Activated CD4-positive, alpha-beta T cell treated with anti-CD3 and anti-CD28 coated beads for 24 hours (primary cell): ENCODE measurements at regions not wholly inside any gene's neighbourhood (a gene's known extent, or its start where the extent isn't known, plus 50 kb on each side); places are given as distances from the start of the nearest gene placed in this dataset.

Experiments used
- DNase-seq, 2 donors: peaks; one replicate each; pipeline ENCODE4 v3.0.0-alpha.2; 2020; ENCODE audit warnings: low read depth in 2 of 2

DNA sequence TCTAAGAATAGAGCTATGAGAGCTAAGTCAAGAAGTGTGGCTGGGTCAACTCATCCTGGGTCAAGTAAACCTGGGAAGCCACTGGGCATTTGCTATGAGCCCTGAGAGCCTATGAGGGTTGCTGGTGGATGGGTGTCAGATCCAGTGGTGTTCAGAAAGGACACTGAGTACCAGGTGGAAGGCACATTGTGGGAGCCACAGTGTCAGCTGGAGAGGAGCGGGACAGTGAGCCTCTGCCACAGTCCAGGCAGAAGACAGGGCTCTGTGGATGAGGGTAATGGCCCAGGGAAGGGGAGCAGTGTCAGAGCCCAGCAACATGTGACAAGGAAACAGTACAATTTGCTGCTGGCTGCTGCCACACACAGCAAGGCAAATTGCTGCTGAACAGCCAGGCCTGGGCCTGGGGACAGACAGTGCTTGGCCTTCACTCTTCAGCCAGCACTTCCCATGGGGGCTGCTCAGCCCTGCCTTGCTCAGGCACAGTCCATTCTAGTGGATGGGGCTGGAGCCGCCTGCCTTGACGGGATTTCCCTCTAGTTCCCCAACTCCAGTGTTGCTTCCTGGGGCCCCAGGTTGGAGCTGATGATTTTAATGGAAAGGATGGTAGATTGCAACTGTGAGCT is 90.9 kb upstream of the CHST15 start:
- DNase-seq, result no peak

DNA sequence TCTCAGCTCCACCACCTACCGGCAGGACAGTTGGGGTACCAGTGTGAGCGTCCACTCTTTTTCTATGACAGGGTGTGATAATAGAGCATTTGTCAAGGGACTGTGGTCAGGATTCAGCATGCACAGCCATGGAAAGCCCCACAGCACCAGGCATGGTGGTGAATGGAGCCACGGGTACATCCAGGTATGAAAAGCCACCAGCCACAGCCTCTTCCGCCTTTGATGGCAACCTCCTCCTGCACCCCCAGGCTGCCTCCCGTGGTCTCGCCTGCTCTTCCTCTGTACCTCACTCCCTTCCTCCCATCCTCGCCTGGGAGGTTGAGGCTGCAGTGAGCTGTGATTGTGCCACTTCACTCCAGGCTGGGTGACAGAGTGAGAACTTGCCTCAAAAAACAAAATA is 90.2 kb upstream of the CHST15 start:
- no peak for DNase-seq

DNA sequence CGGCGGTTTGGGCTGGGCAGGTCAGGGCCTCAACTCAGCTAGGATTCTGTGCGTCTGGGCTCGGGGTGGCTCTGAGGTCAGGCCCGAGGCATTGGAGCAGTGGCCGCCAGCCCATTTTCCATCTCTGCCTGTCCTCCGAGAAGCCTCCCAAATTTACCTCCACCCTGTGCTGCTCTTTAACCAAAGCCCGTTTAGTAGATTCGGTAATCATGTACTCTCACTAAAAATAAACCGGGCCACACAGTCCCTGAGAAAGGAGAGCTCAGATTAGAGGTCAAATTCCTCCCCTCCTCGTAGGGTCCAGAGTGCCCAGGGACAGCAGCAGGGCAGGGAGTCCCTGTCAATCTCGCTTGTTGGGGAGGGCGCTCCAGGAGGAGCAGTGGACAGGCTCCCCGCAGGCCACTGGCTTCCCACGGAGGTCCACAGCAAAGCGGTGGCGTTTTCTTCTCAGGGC is 88.7 kb upstream of the CHST15 start:
- DNase-seq, result no peak

DNA sequence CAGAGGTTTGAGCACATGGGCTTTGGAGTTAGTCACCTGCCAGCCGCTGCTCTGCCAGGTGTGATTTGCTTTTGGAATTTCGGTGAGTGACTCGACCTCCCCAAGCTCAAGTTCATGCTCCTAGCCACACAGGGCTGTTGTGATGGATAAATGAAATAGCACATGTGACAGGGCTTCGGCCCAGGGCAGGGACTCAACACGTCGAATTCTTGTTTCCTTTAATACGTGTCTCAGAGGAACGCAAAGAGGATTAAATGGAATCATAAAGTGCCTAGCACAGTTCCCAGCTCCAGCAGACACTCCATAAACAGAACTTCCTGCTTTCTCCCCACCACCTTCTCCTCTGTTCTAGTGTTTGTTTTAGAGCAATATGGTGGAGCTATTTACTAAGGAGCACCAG is 88.3 kb upstream of the CHST15 start:
- DNase-seq, result no peak

DNA sequence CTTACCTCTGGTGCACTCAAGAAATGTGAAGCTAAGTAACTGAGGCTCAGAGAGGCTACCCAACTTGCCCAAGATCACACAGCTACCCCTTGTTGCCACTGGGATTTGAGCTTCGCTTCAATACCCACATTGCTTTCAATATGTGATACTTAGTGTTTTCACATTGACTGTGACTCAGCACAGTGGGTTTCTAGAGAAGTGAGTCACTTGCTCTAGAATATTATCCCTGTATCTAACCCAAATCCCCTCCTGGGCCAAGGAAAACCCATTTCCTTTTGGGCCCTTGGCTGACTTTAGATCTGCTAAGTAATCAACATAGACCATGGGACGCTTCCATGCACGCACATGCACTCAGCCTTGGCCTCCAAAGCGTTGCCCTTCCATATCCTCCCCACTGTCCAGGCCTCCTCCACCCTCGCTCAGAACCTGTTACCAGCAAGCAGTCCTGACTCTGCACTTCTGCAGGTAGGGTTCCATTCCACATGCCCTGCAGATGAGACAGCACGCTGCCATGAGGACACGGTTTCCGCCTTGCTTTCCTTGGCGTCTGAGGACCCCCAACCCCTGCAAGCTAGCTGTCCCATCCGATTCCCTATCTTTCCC is 87.7 kb upstream of the CHST15 start:
- no peak for DNase-seq

DNA sequence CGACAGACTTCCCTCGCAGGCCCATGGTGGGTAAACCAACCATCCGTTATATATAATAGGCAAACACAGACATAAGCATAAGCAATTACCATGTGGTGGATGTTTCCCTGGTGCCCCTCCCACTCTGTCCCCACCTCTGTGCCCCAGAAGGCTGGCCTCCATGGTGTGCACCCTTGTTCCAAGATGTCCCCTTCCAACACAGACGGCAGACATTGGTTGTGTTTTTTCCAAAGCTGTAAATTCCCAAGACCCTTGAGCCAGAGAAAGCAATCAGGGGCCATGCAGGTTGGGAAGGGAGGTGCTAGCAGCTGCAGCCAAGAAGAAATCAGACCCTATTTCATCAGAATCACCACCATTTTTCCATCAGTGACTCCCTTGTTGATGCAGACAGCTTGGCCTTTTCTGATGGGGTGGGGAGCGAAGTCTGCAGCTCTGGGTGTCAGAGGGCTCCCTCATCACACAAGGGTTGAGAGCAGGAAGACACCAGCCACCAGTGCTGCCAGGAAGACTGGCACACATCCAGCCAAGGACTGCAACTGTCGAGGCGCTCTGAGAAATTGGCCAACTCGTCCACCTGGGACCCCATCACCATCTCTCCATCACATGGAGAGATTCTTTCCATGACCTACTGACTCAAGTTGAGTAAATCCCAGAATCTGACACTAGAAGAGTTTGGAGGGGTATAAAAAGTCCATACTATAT is 86.8 kb upstream of the CHST15 start:
- DNase-seq, result no peak

DNA sequence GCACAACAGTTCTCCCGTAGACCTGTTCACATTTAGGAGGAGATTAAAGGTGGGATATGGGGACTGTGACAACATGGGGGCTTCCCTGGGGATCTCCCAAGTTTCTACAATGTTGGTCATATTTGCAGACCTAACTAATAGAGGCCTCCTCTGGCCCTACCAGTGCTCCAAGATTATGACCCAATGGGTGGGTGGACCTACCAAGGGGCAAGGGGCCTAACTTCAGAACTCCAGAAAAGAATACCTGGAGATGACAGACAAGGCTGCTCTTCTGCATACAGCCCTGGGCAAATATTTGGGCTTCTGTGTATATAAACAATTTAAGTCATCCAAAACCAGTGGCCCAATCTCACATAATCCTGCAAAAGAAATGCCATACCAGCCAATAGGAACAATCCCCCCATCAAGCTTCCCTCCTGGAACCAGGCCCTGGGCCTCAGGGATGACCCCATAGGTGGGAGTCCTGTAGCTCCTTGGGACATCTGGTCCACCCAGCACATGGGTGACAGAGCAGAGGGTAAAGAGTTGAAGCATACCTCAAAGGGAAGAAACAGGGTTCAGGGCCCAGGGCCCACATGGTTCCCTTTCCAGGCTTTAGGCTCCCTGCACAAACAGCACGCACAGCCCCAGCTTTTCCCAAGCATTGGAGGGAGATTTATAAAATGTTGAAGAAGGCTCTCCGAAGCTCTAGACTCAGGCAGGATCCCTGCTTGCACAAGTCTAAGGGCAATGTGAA is 86.1 kb upstream of the CHST15 start:
- DNase-seq, result no peak

DNA sequence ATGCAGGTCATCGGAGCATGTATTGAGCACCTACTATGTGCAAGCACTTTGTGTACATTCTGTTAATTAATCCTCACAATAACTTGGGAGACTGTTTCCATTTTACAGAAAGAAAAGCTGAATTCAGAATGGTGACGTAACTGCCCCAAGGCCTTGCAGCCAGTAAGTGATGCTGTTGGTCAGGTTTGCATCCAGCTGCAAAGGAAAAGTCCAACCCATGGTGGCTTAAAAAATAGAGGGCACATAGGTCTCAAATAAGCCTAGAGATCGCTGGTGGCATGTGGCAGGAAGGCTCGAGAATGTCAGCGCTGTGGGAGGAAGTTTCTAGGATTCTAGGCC is 83.8 kb upstream of the CHST15 start:
- no peak for DNase-seq

DNA sequence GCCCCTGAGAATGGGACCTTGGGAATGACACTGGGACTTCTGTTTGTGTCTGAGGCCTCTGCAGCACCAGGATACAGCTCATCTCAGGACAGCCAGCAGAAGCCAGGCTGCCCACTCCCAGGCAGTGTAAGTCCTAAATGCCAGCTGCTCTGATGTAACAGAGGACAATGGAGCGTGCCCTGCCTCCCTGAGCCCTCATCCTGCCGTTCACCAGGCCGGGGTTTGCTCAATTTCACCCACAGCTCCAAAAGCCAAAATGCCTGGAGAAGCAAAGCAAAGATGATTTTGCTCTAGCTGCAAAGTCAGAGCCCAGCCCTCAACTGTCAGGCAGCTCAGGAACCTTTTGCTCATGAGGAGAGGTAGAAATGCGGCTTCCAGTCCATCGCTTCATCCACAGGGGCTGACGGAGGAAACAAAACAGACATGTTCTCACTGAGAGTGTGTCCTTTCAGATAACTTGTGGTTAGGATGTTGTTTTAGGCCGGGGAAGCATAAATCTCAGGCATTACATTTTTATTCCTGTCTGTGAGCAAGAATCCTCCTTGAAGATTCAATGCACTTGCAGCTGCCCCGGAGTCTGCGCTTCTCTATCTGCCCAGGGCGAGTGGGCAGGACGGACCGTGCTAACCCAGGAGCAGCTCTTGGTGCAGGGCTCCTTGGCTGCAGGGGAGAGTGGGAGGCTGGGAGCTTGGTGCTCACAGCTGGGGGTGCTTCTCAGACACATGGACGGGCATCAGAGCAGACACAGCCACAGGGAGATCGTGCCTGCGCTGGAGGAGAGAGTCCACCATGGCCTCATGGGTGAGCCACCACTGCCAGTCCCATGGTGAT is 83.2 kb upstream of the CHST15 start:
- DNase-seq, result no peak

DNA sequence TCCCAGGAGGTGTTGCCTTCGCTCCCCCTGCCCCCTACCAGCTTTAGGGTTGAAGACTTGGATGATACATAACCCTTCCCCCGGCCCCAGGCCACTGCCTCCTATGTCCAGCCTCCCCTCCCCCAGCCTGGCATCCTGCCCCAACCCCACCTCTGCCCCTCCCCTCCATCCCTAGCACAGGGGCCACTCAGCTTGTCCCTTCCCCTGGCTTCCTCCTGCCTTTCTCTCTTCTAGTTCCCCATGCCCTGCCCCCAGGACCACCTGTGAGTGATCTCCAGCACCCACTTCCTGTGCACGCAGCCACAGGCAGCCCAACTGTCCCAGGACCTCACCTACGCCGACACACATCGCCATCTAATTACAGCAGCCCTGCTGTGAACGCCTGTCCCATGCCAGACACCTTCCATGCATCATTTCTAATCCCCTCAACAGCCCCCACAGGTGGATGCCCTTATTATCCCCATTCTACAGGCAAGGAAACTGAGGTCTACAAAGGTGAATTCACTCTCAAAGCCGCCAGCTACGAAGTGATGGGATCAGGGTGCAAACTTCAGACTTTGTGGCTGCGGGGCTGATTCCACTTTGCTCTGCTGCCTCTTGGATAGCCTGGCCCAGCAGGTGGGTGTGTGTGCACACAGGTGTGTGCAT is 82.4 kb upstream of the CHST15 start:
- DNase-seq, result no peak

DNA sequence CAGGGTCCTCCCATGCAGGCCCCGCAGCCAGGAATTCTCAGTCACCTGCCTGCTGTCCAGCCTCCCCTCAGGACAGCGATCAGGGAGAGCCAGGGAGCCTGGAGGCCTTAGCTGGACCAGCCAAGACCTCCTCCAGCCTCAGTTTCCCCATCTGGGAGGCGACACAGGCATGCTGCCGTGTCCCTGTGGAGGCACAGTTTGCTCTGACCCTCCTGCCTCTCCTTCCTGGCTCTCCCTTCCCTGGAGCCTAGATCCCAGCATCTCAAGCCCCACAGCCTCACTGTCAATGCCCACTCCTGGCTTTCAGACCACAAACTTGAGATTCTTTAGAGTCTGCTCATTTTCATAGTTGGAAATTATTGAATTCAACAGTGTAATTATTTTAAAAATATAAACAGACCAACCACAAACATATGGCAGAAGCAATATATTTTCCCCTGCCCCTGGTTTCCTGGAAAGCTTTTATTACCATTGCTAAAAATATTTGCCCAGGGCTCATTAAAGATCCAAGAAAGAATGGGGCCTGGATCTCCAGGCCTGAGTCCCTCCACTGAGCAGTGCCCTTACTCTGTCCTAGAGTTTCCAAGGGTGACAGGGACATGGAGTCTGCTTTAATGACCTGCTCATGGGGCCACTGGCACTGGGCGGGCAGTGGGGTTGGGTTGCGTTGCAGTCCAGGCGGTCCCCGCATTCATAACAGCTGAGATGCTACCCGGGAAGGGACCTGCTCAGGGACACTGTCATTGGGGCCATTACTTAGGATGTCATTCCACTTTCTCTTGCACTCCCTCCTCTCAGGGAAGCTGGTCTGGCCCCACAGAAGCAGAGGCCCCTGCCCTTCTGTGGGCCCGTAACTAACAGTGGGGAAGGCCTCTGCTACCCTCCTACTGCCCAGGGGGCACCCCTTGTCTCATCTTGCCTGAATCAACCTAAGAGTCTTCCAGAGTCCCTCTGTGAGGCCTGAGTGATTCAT is 81.6 kb upstream of the CHST15 start:
- no peak for DNase-seq

DNA sequence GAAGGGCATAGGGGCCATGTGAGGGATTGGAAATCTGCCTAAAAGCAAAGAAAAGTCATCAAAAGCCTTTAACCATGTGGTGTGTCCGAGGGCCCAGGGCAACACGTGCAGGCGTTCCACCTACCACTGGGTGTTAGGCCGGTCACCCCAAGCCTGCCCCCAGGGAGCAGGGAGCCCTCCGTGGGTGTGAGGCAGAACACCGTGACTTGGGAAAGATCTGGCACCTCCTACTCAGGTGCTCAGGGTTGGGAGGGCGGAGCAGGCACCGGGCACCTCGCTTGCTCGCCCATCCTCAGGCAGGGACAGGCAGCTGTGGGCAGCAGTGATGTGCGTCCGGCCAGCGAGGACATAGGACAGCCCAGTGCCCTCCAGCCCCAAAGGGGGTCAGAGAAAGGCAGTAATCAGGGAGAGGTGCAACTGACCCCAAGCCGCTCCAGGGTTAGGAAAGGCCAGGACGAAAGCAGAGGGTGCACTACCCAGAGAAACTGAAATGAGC is 80.7 kb upstream of the CHST15 start:
- no peak for DNase-seq

DNA sequence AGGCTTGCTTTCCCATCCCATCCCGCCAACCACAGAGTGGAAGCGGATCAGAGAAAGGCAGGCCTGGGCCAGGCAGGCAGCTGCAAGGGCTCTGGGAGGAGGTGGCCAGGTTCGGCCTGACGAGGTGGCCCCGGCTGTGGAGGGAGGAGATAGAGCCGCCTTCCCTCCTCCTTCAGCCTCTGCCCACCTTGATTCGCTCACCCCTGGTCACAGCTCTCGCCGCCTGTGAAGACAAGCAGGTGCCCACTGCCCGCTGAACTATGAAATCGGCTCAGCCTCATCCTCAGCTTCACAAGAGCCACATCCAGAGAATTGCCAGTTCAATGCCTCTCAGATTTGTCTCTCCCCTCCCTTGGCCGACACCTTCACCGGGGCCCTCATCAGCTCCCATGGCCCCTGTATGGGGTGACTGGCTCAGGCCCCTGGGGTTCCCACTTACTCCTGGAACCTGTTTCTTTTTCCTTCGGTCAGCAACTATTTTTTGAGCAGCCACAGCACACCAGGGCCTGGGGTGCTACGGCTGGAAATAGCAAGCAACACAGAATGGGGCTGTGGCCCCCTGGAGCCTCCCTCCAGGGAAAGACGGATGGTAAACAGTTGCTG is 80.0 kb upstream of the CHST15 start:
- no peak for DNase-seq

DNA sequence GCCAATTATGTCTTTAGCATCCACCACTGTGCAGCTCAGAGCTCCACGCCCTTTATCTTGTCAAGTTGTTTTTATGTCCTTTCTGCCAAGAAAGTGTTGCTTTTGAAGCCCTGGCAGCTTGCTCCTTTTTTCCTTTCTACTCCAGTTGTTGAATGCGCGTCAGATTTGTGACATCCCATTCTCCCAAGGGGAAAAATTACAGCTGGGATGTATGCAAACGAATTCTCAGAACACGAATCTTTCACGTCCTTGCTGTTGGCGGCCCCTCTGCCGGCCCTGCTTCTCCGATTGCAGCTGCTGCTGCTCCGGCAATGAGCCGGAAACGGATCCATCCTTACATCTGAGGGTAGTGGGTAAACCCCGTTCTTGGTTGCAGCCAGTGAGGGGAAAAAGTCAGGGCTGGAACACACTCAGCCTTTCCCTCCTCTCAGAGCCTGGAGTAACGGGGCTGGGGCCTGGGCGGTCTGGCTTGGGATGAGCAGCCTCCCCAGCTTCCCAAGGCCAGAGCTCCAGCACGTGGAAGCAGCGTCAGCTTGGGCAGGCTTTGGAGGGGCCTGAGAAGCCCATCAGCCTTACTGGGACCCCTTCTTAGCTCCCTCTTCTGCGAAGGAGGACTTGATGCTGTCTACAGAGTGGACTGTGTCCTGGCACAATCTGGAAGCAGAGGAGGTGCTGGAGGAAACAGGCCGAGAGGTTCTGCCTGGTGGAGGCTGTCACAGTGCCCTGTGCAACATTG is 79.0 kb upstream of the CHST15 start:
- DNase-seq, result no peak

DNA sequence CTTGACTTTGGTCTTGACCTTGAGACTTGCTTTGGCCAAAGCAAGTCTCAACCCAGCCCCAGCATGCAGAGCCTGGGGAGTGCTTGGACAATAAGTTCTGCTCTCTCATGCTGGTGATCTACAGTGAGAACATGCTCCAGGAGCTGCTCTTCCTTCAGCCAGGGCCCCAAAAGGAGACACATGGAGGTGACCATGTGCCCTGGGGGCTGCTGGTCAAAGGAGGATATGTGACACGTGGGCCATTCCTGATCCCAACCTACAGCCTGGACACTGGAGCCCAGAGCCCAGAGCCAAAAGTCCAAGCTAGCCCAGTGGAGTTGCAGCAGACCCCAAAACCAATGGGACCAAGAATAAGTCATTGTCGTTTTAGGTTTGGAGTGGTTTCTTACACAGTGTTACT is 78.2 kb upstream of the CHST15 start:
- no peak for DNase-seq

DNA sequence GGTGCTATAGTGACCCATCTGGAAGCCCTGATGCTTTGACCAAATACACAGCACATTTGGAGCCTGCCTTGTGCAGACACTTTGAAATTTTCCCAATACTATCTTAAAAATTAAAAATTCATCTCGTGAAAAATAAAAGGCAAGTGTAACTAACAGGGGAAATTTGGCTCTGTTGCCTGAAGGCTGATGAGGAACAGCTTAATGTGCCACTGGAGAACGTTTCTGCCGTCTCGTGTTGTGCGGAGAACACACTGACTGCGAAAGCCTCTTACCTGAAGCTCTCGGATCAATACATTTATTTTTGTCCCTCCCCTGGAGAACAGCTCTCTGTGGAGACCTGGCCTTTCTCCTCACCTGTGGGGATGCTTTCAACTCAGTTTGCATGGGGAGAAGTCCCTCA is 77.2 kb upstream of the CHST15 start:
- DNase-seq, result no peak

DNA sequence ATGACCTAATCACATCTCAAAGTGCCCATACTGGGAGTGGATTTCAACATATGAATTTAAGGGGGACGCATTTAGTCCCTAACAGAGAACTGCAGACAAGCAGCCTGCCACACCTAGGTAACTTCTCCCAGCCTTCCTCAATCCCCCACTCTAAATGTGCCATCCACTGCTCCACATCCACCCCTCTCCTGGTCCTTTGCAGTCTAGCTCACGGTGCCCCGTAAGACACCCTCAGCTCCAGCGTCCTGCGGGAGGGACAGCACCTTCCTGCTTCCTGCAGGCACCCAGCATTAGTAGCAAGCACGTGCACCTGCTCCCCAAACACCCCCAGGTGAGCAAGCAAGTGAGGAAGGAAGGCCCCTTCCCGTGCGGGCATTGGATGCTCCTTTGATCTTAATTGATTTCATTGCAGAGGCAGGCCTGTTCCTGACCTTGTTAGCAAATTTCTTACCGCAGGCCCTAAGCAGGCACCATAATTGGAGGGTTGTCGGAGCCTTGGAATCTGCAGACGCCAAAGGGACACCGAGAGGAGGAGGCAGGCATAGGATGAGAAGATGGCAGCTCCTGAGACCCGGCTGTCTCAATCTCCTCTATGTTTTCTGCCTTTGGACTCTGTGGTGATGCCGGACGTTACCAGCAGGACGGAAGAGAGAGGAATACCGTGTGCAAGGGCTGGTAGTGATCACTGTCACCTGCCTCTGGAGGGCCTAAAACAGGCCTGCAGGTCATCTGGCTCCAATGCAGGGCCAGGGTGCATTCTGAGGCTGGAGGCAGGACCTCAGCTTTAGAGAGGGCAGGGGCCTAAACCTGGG is 75.8 kb upstream of the CHST15 start:
- no peak for DNase-seq

DNA sequence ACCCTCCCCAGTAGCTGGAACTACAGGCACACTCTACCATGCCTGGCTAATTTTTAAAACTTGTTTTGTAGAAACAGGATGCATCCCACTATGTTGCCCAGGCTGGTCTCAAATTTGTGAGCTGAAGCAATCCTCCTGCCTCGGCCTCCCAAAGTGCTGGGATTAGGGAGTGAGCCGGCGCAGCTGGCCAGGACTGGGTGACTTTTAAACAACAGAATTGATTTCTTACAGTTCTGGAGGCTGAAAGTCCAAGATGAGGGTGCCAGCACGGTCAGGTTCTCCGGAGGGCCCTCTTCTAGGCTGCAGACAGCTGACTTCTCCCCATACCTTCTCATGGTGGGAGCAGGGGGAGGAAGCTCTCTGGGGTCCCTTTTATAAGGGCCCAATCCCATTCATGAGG is 75.2 kb upstream of the CHST15 start:
- no peak for DNase-seq
